Activated naive CD4-positive, alpha-beta T cell treated with anti-CD3 and anti-CD28 coated beads for 36 hours (primary cell): ENCODE measurements at regions not wholly inside any gene's neighbourhood (a gene's known extent, or its start where the extent isn't known, plus 50 kb on each side); places are given as distances from the start of the nearest gene placed in this dataset.

ENCODE experiments used
- CTCF ChIA-PET: fragments of 350-600 bp; sonication (Branson Sonifier 250); formaldehyde crosslinking; loops from one replicate; lab custom pipeline; 2021; ENCODE audit warnings: antibody characterized with exemption; lab: Charles Lee
- DNase-seq: peaks from one replicate; pipeline ENCODE4 v3.0.0-alpha.2; 2020
- H3K27ac Mint-ChIP-seq: one replicate; pipeline ENCODE4 v1.8.0; 2021; ENCODE audit warnings: mild to moderate bottlenecking, mixed read lengths
- H3K27me3 Mint-ChIP-seq: one replicate; pipeline ENCODE4 v1.8.0; 2021; ENCODE audit warnings: low read depth, mixed read lengths
- H3K36me3 Mint-ChIP-seq: one replicate; pipeline ENCODE4 v1.8.0; 2021; ENCODE audit warnings: low read depth, mixed read lengths
- H3K4me1 Mint-ChIP-seq: one replicate; pipeline ENCODE4 v1.8.0; 2021; ENCODE audit warnings: low read depth, mixed read lengths
- H3K4me3 Mint-ChIP-seq: one replicate; pipeline ENCODE4 v1.8.0; 2021; ENCODE audit warnings: mild to moderate bottlenecking, moderate library complexity, mixed read lengths
- H3K9me3 Mint-ChIP-seq: one replicate; pipeline ENCODE4 v1.8.0; 2021; ENCODE audit warnings: mixed read lengths
- intact Hi-C: fragments of 100-400 bp; cut with micrococcal nuclease; formaldehyde crosslinking; loops from one replicate; pipeline ENCODE4 v1.15.1; 2023

GRCh38 chr14:22168092-22168955 lies 420.7 kb downstream of the DAD1 start:
- H3K4me1 Mint-ChIP-seq: peaks cover 9% of the 10 kb centered on the region
- intact Hi-C loops: loop anchor here (1.0 to 10.0 kb wide), 3 partner anchors 33 to 346 kb away; no protein-coding TSS in a partner anchor
- peak overlapping the region; percentile 84 for H3K27ac Mint-ChIP-seq
- H3K4me3 Mint-ChIP-seq: peak overlapping the region; percentile 72
- H3K27me3 Mint-ChIP-seq: no peaks in the 10 kb centered on the region
- CTCF ChIA-PET: interaction anchor here (0.9 kb wide), 1 partner anchor 52 kb away, joined by 3 read pairs; no protein-coding TSS in a partner anchor
- peaks cover 3% of the 10 kb centered on the region for H3K36me3 Mint-ChIP-seq
- no peaks in the 10 kb centered on the region for H3K9me3 Mint-ChIP-seq
- DNase-seq: peak; percentile 33

GRCh38 chr14:22164616-22165015 lies 424.4 kb downstream of the DAD1 start:
- Mint-ChIP-seq H3K27ac (no peak overlapping the region), H3K9me3 (no peaks in the 10 kb centered on the region), H3K36me3 (no peaks in the 10 kb centered on the region), H3K4me1 (peaks cover 11% of the 10 kb centered on the region), H3K4me3 (no peak overlapping the region), H3K27me3 (no peaks in the 10 kb centered on the region)
- DNase-seq: no peak
- CTCF ChIA-PET: interaction anchor here (1.2 to 1.9 kb wide), 2 partner anchors 32 to 367 kb away, joined by 3 to 4 read pairs; no protein-coding TSS in a partner anchor
- intact Hi-C loops: loop anchor here (5.0 to 10.0 kb wide), 4 partner anchors 42 to 393 kb away; no protein-coding TSS in a partner anchor

GRCh38 chr14:22163051-22163450 lies 426.0 kb downstream of the DAD1 start:
- intact Hi-C loops: loop anchor here (5.0 to 10.0 kb wide), 3 partner anchors 41 to 394 kb away; no protein-coding TSS in a partner anchor
- no peaks in the 10 kb centered on the region for H3K27me3 Mint-ChIP-seq

GRCh38 chr14:22159957-22160356 lies 429.1 kb downstream of the DAD1 start:
- H3K27ac Mint-ChIP-seq: no peak overlapping the region

More at GRCh38 chr14:22163051-22163450, 426.0 kb downstream of the DAD1 start:
- peak overlapping the region; percentile 82 for H3K27ac Mint-ChIP-seq
- no peak for DNase-seq
- no peaks in the 10 kb centered on the region for H3K36me3 Mint-ChIP-seq
- H3K4me1 Mint-ChIP-seq: peaks cover 15% of the 10 kb centered on the region
- CTCF ChIA-PET: interaction anchor here (0.6 to 1.2 kb wide), 8 partner anchors 19 to 404 kb away, joined by 3 read pairs; no protein-coding TSS in a partner anchor
- H3K9me3 Mint-ChIP-seq: no peaks in the 10 kb centered on the region
- H3K4me3 Mint-ChIP-seq: peak overlapping the region; percentile 73

GRCh38 chr14:22159099-22159498 lies 429.9 kb downstream of the DAD1 start:
- Mint-ChIP-seq H3K4me1 (peaks cover 11% of the 10 kb centered on the region), H3K4me3 (no peak overlapping the region), H3K9me3 (no peaks in the 10 kb centered on the region), H3K27me3 (no peaks in the 10 kb centered on the region), H3K36me3 (no peaks in the 10 kb centered on the region), H3K27ac (peak overlapping the region; percentile 30)
- CTCF ChIA-PET: no interaction called here
- intact Hi-C loops: no loop called here
- DNase-seq: no peak

More at GRCh38 chr14:22159957-22160356, 429.1 kb downstream of the DAD1 start:
- no peaks in the 10 kb centered on the region for H3K27me3 Mint-ChIP-seq
- intact Hi-C loops: loop anchor here (5.0 to 10.0 kb wide), 3 partner anchors 38 to 397 kb away; no protein-coding TSS in a partner anchor
- H3K4me1 Mint-ChIP-seq: peaks cover 11% of the 10 kb centered on the region
- DNase-seq: peak; percentile 28
- no peaks in the 10 kb centered on the region for H3K9me3 Mint-ChIP-seq
- H3K4me3 Mint-ChIP-seq: no peak overlapping the region
- CTCF ChIA-PET: no interaction called here
- H3K36me3 Mint-ChIP-seq: no peaks in the 10 kb centered on the region

GRCh38 chr14:22158560-22158959 lies 430.5 kb downstream of the DAD1 start:
- no peak overlapping the region for H3K4me3 Mint-ChIP-seq
- H3K9me3 Mint-ChIP-seq: no peaks in the 10 kb centered on the region
- H3K27ac Mint-ChIP-seq: no peak overlapping the region
- no peak for DNase-seq
- intact Hi-C loops: no loop called here
- peaks cover 11% of the 10 kb centered on the region for H3K4me1 Mint-ChIP-seq
- CTCF ChIA-PET: interaction anchor here (2.2 kb wide), 1 partner anchor 27 kb away, joined by 6 read pairs; no protein-coding TSS in a partner anchor
- H3K36me3 Mint-ChIP-seq: no peaks in the 10 kb centered on the region
- no peaks in the 10 kb centered on the region for H3K27me3 Mint-ChIP-seq

- CTCF ChIA-PET: no interaction called here
- H3K27ac Mint-ChIP-seq: no peak overlapping the region
- H3K4me1 Mint-ChIP-seq: peaks cover 13% of the 10 kb centered on the region
- DNase-seq: no peak
- H3K4me3 Mint-ChIP-seq: no peak overlapping the region
- no peaks in the 10 kb centered on the region for H3K36me3 Mint-ChIP-seq
- H3K27me3 Mint-ChIP-seq: no peaks in the 10 kb centered on the region
- H3K9me3 Mint-ChIP-seq: no peaks in the 10 kb centered on the region
- intact Hi-C loops: no loop called here
These were observed 433.5 kb downstream of the DAD1 start for GRCh38 chr14:22155571-22155970.

- CTCF ChIA-PET: no interaction called here
These were observed 436.1 kb downstream of the DAD1 start for GRCh38 chr14:22152903-22153302.

GRCh38 chr14:22152161-22152870 lies 436.7 kb downstream of the DAD1 start:
- CTCF ChIA-PET: no interaction called here
- no peak for DNase-seq
- H3K4me3 Mint-ChIP-seq: no peak overlapping the region
- no peaks in the 10 kb centered on the region for H3K9me3 Mint-ChIP-seq
- no peaks in the 10 kb centered on the region for H3K27me3 Mint-ChIP-seq
- intact Hi-C loops: no loop called here
- no peaks in the 10 kb centered on the region for H3K36me3 Mint-ChIP-seq
- no peak overlapping the region for H3K27ac Mint-ChIP-seq
- peaks cover 6% of the 10 kb centered on the region for H3K4me1 Mint-ChIP-seq

More at GRCh38 chr14:22152903-22153302, 436.1 kb downstream of the DAD1 start:
- Mint-ChIP-seq H3K4me3 (no peak overlapping the region), H3K4me1 (peaks cover 4% of the 10 kb centered on the region), H3K27me3 (no peaks in the 10 kb centered on the region), H3K36me3 (no peaks in the 10 kb centered on the region), H3K27ac (no peak overlapping the region), H3K9me3 (no peaks in the 10 kb centered on the region)
- no peak for DNase-seq
- intact Hi-C loops: no loop called here

GRCh38 chr14:22151121-22151520 lies 437.9 kb downstream of the DAD1 start:
- Mint-ChIP-seq H3K27me3 (no peaks in the 10 kb centered on the region), H3K9me3 (no peaks in the 10 kb centered on the region), H3K36me3 (no peaks in the 10 kb centered on the region), H3K4me3 (no peak overlapping the region), H3K4me1 (peaks cover 6% of the 10 kb centered on the region), H3K27ac (no peak overlapping the region)
- intact Hi-C loops: no loop called here
- CTCF ChIA-PET: no interaction called here
- no peak for DNase-seq

- Mint-ChIP-seq H3K27me3 (no peaks in the 10 kb centered on the region), H3K4me3 (peak overlapping the region; percentile 72), H3K4me1 (peaks cover 6% of the 10 kb centered on the region), H3K27ac (peak overlapping the region; percentile 46), H3K36me3 (no peaks in the 10 kb centered on the region), H3K9me3 (no peaks in the 10 kb centered on the region)
- intact Hi-C loops: no loop called here
- CTCF ChIA-PET: interaction anchor here (1.0 kb wide), 1 partner anchor 27 kb away, joined by 4 read pairs; no protein-coding TSS in a partner anchor
- DNase-seq: no peak
These were observed 440.0 kb downstream of the DAD1 start for GRCh38 chr14:22149058-22149457.

GRCh38 chr14:22147716-22148115 lies 441.3 kb downstream of the DAD1 start:
- peak overlapping the region; percentile 72 for H3K4me3 Mint-ChIP-seq

More at GRCh38 chr14:22147716-22148115, 441.3 kb downstream of the DAD1 start:
- Mint-ChIP-seq H3K27me3 (no peaks in the 10 kb centered on the region), H3K27ac (peak overlapping the region; percentile 90), H3K36me3 (no peaks in the 10 kb centered on the region), H3K9me3 (no peaks in the 10 kb centered on the region), H3K4me1 (peaks cover 5% of the 10 kb centered on the region)
- CTCF ChIA-PET: interaction anchor here (1.1 kb wide), 1 partner anchor 422 kb away, joined by 3 read pairs; no protein-coding TSS in a partner anchor
- DNase-seq: peak; percentile 25
- intact Hi-C loops: no loop called here
